Activated naive CD4-positive, alpha-beta T cell treated with anti-CD3 and anti-CD28 coated beads, Interleukin-2, amount 10 ng/mL, durations not matched to agents 7 days and 5 days (primary cell): ENCODE measurements at regions not wholly inside any gene's neighbourhood (a gene's known extent, or its start where the extent isn't known, plus 50 kb on each side); places are given as distances from the start of the nearest gene placed in this dataset.
"Not testable (repeated sequence)": the region's sequence is repeated elsewhere in the genome, so short reads cannot be mapped to it uniquely, and the experiment has no call there.

Source experiments
- CTCF ChIA-PET: fragments of 350-600 bp; sonication (Branson Sonifier 250); formaldehyde crosslinking; loops from one replicate; lab custom pipeline; 2021; ENCODE audit warnings: antibody characterized with exemption; lab: Charles Lee
- DNase-seq: peaks from one replicate; pipeline ENCODE4 v3.0.0-alpha.2; 2020
- H3K27ac Mint-ChIP-seq: one replicate; pipeline ENCODE4 v1.8.0; 2021; ENCODE audit warnings: mild to moderate bottlenecking, moderate library complexity, mixed read lengths
- H3K27me3 Mint-ChIP-seq: one replicate; pipeline ENCODE4 v1.8.0; 2021; ENCODE audit warnings: mild to moderate bottlenecking, mixed read lengths
- H3K36me3 Mint-ChIP-seq: one replicate; pipeline ENCODE4 v1.8.0; 2021; ENCODE audit warnings: mixed read lengths
- H3K4me1 Mint-ChIP-seq: one replicate; pipeline ENCODE4 v1.8.0; 2021; ENCODE audit warnings: mixed read lengths
- H3K4me3 Mint-ChIP-seq: one replicate; pipeline ENCODE4 v1.8.0; 2021; ENCODE audit warnings: mild to moderate bottlenecking, moderate library complexity, mixed read lengths
- H3K9me3 Mint-ChIP-seq: one replicate; pipeline ENCODE4 v1.8.0; 2021; ENCODE audit warnings: mixed read lengths

DNA sequence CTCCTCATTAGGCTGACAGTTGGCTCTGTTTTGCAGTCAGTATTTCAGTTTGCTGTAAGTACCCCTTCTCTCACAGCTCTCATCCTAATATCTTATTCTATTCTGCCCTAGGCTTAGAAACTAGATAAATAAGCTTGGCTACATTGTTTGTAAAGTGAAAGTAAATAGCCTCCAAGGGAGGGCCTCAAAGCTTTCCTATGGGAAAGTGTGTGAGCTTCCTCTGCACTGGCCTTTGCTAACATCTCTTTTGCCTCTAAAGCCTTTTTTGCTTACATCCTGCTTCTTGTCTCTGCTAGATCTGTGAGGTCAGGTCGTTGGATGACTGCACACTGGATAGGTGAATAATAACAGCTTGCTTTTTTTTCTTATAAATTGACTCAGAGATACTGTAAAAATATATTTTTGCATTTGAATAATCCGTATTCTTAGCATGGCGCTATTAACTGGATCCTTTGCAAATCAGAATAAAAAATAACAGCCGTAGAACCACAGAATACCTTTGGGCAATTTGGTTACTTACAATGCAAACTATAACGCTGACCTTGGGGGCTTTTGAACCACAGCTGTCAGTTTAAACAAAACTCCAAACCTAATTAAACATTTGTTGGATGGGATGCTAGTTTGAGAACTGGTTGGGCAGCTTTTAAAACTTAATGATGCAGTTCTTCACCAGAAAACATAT is 55.1 kb downstream of the TTC6 start:
- H3K4me3 Mint-ChIP-seq, result no peak overlapping the region
- no peaks in the 10 kb centered on the region for H3K4me1 Mint-ChIP-seq
- H3K36me3 Mint-ChIP-seq, result no peaks in the 10 kb centered on the region
- no peak overlapping the region for H3K27ac Mint-ChIP-seq
- CTCF ChIA-PET, result no interaction called here
- DNase-seq, result no peak
- H3K9me3 Mint-ChIP-seq, result no peaks in the 10 kb centered on the region
- H3K27me3 Mint-ChIP-seq, result no peaks in the 10 kb centered on the region

DNA sequence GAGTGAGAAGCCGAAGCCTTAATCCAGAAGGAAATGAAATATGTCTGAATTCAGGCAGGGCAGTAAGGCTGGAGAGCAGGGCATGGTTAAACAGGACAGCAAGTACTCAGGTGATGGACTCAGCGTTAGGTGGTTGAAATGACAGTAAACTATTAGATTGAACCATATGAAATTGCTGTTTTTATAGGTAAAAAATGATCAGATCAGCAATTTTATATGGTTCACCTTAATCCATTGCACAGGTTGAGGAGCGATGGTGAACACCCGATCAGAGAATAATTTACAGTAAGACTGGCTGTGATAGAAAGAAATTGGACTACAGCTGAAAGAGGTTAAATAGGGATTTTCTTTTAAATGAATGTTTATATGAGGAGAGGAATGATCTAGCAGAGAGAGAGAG is 56.6 kb downstream of the TTC6 start:
- no peaks in the 10 kb centered on the region for H3K9me3 Mint-ChIP-seq
- H3K4me3 Mint-ChIP-seq, result no peak overlapping the region
- no peaks in the 10 kb centered on the region for H3K4me1 Mint-ChIP-seq
- DNase-seq, result no peak
- H3K36me3 Mint-ChIP-seq, result no peaks in the 10 kb centered on the region
- no peak overlapping the region for H3K27ac Mint-ChIP-seq
- CTCF ChIA-PET, result no interaction called here
- no peaks in the 10 kb centered on the region for H3K27me3 Mint-ChIP-seq

DNA sequence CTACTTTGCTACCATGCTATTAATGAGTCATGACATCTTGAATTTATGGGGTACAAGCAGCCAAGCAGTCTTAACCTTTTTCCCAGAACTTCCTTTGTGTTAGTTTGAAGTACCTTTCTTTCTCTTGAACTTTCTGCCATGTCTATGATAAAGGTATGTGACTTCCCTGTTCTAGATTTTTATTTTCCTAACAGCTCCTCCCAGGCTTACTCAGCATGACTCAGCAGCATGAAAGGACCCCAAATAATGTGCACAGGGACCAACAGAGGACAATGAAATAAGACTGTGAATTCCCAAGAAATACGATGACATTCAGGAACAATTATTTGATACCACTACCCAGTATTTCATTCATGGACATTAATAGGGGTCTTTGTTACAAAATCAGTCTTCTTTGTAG is 60.0 kb downstream of the TTC6 start:
- Mint-ChIP-seq H3K27ac (no peak overlapping the region), H3K4me3 (no peak overlapping the region), H3K9me3 (peaks cover 1% of the 10 kb centered on the region), H3K36me3 (no peaks in the 10 kb centered on the region), H3K27me3 (no peaks in the 10 kb centered on the region), H3K4me1 (no peaks in the 10 kb centered on the region)
- DNase-seq, result no peak
- CTCF ChIA-PET, result interaction anchor here (0.6 kb wide), 1 partner anchor 173 kb away, joined by 3 read pairs; no protein-coding TSS in a partner anchor

DNA sequence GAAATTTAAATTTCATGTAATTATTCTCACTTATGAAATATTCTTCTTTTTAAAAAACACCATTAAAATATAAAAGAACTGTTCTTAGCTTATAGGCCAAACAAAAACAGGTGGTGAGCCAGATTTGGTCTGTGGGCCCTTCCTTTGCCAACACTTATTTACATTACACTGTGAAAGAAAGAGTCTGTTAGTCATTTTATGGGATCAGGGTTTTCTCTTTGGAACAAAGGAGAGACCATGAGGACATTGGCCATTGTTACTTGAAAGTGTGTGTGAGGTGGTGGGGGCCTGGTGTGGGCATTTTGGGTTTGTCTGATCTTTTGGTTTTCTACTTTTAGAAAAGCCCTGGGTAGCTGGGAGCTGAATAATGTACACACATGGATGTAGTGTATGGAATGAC is 62.7 kb downstream of the TTC6 start:
- H3K27me3 Mint-ChIP-seq, result no peaks in the 10 kb centered on the region
- H3K4me3 Mint-ChIP-seq, result no peak overlapping the region
- no peak for DNase-seq
- peaks cover 7% of the 10 kb centered on the region for H3K9me3 Mint-ChIP-seq
- no peak overlapping the region for H3K27ac Mint-ChIP-seq
- no peaks in the 10 kb centered on the region for H3K36me3 Mint-ChIP-seq
- CTCF ChIA-PET, result no interaction called here
- H3K4me1 Mint-ChIP-seq, result no peaks in the 10 kb centered on the region

DNA sequence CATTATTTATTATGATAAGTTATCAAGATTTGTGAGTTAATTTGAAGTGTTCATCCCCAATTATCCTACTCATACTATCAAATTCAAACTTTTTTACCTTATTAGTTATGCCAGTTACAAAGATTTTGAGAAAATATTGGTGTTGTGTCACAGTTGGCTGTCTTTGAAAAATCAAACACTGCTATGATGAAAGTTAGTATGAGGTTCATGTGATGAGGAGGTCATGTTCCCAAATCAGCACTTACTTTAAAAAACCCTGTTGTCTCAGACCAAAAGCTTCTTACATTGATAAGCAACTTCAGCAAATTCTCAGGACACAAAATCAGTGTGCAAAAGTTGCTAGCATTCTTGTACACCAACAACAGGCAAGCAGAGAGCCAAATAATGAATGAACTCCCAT is 68.1 kb downstream of the TTC6 start:
- DNase-seq, result no peak
- H3K27ac Mint-ChIP-seq, result no peak overlapping the region
- H3K27me3 Mint-ChIP-seq, result no peaks in the 10 kb centered on the region
- H3K36me3 Mint-ChIP-seq, result no peaks in the 10 kb centered on the region
- CTCF ChIA-PET, result no interaction called here
- H3K9me3 Mint-ChIP-seq, result peaks cover 5% of the 10 kb centered on the region
- H3K4me3 Mint-ChIP-seq, result no peak overlapping the region
- no peaks in the 10 kb centered on the region for H3K4me1 Mint-ChIP-seq

DNA sequence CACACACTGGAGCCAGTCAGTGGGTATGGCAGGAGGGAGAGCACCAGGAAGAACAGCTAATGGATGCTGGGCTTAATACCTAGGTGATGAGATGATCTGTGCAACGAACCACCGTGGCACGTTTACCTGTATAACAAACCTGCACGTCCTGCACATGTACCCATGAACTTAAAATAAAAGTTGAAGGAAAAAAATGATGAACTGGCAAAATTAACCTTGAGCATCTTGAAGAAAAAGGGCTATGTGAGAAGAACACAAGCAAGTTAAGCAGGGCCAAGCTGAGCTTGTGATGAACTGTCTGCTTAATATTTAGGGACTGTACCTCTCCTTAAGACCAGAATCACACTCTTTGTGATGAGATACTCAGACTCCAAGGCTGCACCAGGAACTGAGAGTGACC is 70.0 kb downstream of the TTC6 start:
- Mint-ChIP-seq H3K4me1 (no peaks in the 10 kb centered on the region), H3K36me3 (no peaks in the 10 kb centered on the region), H3K27ac (no peak overlapping the region), H3K4me3 (no peak overlapping the region), H3K9me3 (peaks cover 5% of the 10 kb centered on the region), H3K27me3 (no peaks in the 10 kb centered on the region)
- DNase-seq, result no peak
- CTCF ChIA-PET, result no interaction called here

DNA sequence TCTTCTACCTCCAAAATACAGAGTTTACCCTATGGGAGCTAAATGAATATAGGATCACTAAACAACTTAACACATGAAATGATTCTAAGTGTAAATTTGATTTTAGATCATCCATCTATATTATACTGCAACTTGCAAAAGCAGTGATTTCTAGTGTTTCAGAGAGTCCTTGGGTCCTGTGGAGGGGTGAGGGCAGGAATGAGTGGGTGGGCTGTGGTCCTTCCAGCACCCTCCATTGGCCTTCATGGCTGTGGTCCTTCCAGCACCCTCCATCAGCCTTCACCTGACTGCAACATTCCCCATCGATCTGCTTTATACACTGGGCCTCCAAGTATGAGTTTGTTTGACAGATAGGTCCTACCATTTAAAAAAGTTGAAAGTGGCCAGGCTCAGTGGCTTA is 70.5 kb downstream of the TTC6 start:
- Mint-ChIP-seq H3K9me3 (peaks cover 5% of the 10 kb centered on the region), H3K36me3 (no peaks in the 10 kb centered on the region), H3K4me1 (no peaks in the 10 kb centered on the region), H3K27ac (no peak overlapping the region), H3K4me3 (no peak overlapping the region), H3K27me3 (no peaks in the 10 kb centered on the region)
- DNase-seq, result no peak
- CTCF ChIA-PET, result no interaction called here

DNA sequence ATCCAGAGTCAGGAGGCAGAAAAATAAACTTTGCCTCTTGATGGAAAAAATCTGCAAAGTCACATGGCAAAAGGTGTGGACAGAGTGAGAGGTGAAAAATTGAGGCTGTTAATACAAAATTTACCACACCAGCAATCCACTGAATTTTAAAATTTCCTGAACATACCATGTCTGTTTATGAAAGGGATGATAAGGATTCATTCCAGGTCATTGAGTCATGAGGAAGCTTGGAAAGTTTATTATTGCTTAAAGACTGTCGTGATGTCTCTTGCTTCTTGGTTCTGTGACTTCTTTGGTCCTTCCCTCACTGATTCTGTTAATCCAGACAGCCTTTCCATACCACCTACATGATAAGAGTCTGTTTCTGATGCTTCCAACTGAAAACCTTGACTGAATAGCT is 73.2 kb downstream of the TTC6 start:
- no peaks in the 10 kb centered on the region for H3K9me3 Mint-ChIP-seq
- no peak for DNase-seq
- H3K4me1 Mint-ChIP-seq, result no peaks in the 10 kb centered on the region
- H3K27me3 Mint-ChIP-seq, result no peaks in the 10 kb centered on the region
- no peaks in the 10 kb centered on the region for H3K36me3 Mint-ChIP-seq
- no peak overlapping the region for H3K27ac Mint-ChIP-seq
- no peak overlapping the region for H3K4me3 Mint-ChIP-seq
- CTCF ChIA-PET, result no interaction called here

DNA sequence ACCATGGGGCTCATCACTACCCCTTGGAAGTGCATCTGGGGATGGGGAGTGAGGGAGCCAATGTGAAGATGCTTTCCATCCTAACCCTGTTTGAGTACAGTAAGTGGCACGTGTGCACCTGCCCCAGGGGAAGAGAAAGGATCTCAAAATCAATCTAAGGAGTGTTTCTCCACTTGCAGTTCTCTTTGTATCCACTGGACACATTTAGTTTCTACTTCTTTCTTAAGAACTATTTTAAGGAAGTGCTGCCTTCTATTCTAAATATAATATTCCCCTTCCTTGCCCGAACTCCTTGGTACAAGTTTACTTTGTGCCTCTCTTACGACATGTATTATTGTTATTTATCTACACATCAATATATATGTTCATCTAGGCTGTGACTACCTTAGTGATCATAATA is 73.8 kb downstream of the TTC6 start:
- Mint-ChIP-seq H3K9me3 (no peaks in the 10 kb centered on the region), H3K4me3 (no peak overlapping the region), H3K36me3 (no peaks in the 10 kb centered on the region), H3K27me3 (no peaks in the 10 kb centered on the region), H3K27ac (no peak overlapping the region), H3K4me1 (no peaks in the 10 kb centered on the region)
- CTCF ChIA-PET, result no interaction called here
- DNase-seq, result no peak

DNA sequence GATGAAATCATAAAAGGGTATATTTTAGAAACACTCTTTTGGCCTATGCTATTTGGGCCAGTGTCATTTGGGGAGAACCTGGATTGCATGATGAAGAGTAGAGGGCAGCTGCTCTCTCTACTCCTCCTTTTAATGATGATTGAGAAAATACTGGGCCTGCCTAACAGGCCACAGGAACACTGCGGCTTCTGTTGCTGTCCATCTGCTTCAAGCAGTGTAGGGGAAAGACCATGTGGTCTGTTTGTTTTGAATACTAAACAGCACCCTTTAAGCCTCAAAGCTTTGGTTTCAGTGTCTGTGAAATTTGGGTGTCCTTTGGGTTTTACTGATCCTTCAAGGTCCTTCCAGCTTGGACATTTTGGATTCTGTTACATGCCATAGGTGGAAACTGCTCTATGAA is 78.0 kb downstream of the TTC6 start:
- no peaks in the 10 kb centered on the region for H3K4me1 Mint-ChIP-seq
- CTCF ChIA-PET, result no interaction called here

DNA sequence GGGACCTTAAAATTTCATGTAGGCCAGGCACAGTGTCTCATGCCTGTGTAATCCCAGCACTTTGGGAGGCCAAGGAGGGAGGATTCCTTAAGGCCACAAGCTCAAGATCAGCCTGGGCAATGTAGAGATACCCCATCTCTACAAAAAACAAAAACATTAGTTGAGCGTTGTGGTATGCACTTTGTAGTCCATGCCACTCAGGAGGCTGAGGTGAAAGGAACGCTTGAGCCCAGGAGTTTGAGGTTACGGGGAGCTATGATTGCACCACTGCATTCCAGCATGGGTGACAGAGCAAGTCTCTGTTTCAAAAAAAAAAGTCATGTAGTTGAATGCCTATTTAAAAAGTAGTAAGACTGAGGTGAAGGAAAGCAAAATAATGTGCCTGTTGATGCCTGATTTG is 83.5 kb downstream of the TTC6 start:
- DNase-seq, result no peak
- no peaks in the 10 kb centered on the region for H3K27me3 Mint-ChIP-seq
- no peak overlapping the region for H3K4me3 Mint-ChIP-seq
- H3K36me3 Mint-ChIP-seq, result no peaks in the 10 kb centered on the region
- H3K27ac Mint-ChIP-seq, result no peak overlapping the region
- no peaks in the 10 kb centered on the region for H3K4me1 Mint-ChIP-seq
- CTCF ChIA-PET, result no interaction called here
- H3K9me3 Mint-ChIP-seq, result no peaks in the 10 kb centered on the region

More for the DNA sequence above, 78.0 kb downstream of the TTC6 start:
- Mint-ChIP-seq H3K36me3 (no peaks in the 10 kb centered on the region), H3K27ac (no peak overlapping the region), H3K4me3 (no peak overlapping the region), H3K9me3 (no peaks in the 10 kb centered on the region), H3K27me3 (no peaks in the 10 kb centered on the region)
- no peak for DNase-seq

DNA sequence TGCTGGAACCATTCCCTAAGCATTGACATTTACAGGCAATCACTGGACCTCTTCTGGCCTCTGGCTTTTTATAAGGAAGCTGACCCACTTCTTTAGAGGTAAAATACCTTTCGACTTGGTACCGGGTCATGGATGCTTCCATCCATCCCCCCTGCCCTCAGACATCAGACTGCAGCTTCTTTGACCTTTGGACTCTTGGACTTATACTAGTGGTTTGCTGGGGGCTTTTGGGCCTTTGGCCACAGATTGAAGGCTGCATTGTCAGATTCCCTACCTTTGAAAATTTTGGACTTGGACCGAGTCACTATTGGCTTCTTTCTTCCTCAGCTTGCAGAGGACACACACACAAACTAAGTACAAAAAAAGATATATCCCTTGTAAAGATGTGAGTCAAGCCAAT is 86.1 kb downstream of the TTC6 start:
- CTCF ChIA-PET, result no interaction called here

DNA sequence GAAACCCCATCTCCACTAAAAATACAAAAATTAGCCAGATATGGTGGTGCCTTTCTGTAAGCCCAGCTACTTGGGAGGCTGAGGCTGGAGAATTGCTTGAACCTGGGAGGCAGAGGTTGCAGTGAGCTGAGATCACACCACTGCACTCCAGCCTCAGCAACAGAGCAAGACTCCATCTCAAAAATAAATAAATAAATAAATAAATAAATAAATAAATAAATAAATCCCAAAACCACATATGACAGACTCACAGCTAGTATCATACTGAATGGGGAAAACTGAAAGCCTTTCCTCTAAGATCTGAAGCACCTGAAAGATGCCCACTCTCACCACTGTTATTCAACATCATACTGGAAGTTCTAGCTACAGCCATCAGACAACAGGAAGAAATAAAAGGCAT is 97.3 kb downstream of the TTC6 start:
- CTCF ChIA-PET, result not testable (repeated sequence)

More for the DNA sequence above, 86.1 kb downstream of the TTC6 start:
- Mint-ChIP-seq H3K9me3 (peaks cover 2% of the 10 kb centered on the region), H3K27me3 (no peaks in the 10 kb centered on the region), H3K36me3 (no peaks in the 10 kb centered on the region), H3K4me1 (no peaks in the 10 kb centered on the region), H3K27ac (no peak overlapping the region), H3K4me3 (no peak overlapping the region)
- DNase-seq, result no peak

DNA sequence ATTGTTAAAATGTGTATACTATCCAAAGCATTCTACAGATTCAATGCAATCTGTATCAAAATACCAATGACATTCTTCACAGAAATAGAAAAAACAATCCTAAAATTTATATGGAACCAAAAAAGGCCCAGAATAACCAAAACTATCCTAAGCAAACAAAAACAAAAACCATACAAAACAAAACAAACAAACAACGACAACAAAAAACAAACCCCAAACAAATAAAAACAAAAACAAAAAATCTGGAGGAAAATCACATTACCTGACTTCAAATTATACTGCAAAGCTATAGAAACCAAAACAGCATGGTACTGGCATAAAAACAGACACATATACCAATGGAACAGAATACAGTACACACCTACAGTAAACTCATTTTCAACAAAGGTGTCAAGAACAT is 98.0 kb downstream of the TTC6 start:
- H3K4me1 Mint-ChIP-seq, H3K9me3 Mint-ChIP-seq, H3K27ac Mint-ChIP-seq, H3K36me3 Mint-ChIP-seq, DNase-seq, H3K4me3 Mint-ChIP-seq, CTCF ChIA-PET, H3K27me3 Mint-ChIP-seq: not testable (repeated sequence)

More for the DNA sequence above, 97.3 kb downstream of the TTC6 start:
- not testable (repeated sequence) for H3K4me1 Mint-ChIP-seq, H3K36me3 Mint-ChIP-seq, H3K27ac Mint-ChIP-seq, DNase-seq, H3K4me3 Mint-ChIP-seq, H3K9me3 Mint-ChIP-seq, H3K27me3 Mint-ChIP-seq

DNA sequence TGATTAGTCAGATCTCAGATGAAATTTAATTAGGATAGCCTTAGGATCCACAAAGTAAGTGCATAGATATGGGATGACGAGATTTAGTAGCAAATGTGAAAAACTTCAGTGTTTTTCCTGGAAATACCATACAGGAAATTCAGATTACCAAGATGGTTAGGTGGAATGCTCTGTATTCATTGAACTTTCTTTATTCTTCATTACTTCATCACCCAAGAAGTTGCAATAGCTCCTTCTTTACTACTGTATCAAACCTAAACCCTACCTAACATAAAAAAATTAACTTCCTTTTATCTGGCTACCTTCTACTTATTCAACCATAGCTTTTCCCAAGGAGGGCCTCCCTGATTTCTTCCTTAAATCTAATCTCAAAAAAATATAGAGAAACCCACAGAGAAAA is 100.4 kb downstream of the TTC6 start:
- CTCF ChIA-PET, result no interaction called here
- H3K36me3 Mint-ChIP-seq, result no peaks in the 10 kb centered on the region
- no peak for DNase-seq
- H3K4me3 Mint-ChIP-seq, result no peak overlapping the region
- H3K9me3 Mint-ChIP-seq, result peaks cover 9% of the 10 kb centered on the region
- H3K4me1 Mint-ChIP-seq, result no peaks in the 10 kb centered on the region
- no peaks in the 10 kb centered on the region for H3K27me3 Mint-ChIP-seq
- H3K27ac Mint-ChIP-seq, result no peak overlapping the region
